Colonic mucosa (tissue), 4 donors: ENCODE measurements at regions not wholly inside any gene's neighbourhood (a gene's known extent, or its start where the extent isn't known, plus 50 kb on each side); places are given as distances from the start of the nearest gene placed in this dataset.

Experiments used
- DNase-seq: peaks from one replicate; pipeline ENCODE4 v3.0.0-alpha.2; 2020
- H3K27ac ChIP-seq: fragments of 200-600 bp; one replicate; pipeline ENCODE4 v1.8.0; 2021
- H3K27me3 ChIP-seq: fragments of 200-600 bp; one replicate; pipeline ENCODE4 v1.8.0; 2021
- H3K36me3 ChIP-seq: fragments of 200-600 bp; one replicate; pipeline ENCODE4 v1.8.0; 2021
- H3K4me1 ChIP-seq: fragments of 200-600 bp; one replicate; pipeline ENCODE4 v1.8.0; 2021; ENCODE audit warnings: mild to moderate bottlenecking
- H3K4me3 ChIP-seq: fragments of 200-600 bp; one replicate; pipeline ENCODE4 v1.8.0; 2021
- H3K9ac ChIP-seq, 2 donors: one replicate each; pipeline ENCODE4 v1.7.0; 2013; ENCODE audit warnings: control low read depth in 2 of 2, low read depth in 2 of 2, low read length in 2 of 2
- H3K9me3 ChIP-seq: fragments of 200-600 bp; one replicate; pipeline ENCODE4 v1.8.0; 2021
- intact Hi-C: fragments of 100-400 bp; cut with DNase I; formaldehyde crosslinking; loops from one replicate; pipeline ENCODE4 v1.14.1; 2022
- TF ChIP-seq, protein P1 (sequence below): fragments of 200-600 bp; IDR thresholded peaks from one replicate; pipeline ENCODE4 v1.8.0; 2022; ENCODE audit warnings: antibody characterized with exemption, mild to moderate bottlenecking
- donor health status: healthy.
- donor health status: DM: no; HTN: no; CAD: no.
- donor health status: DM: no; HTN: no; CAD: no.

DNA sequence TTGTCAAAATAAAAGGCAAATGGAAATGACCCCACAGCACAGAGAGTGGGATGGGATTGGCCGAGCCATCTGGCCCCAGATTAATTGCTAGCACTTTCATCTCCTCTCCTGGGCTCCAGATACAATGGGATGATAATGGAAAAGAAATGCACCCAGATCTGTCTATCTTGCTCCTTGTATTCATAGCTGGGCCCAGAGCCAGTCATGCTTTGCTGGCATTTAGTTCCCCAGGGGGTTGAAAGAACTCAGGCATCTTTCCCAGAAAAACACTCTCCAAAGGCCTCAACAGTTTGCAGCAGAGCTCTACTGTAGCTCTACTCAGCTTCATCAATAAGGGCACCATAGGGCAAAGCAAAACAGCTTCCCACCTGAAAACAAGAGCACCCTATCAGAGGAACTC is 116.0 kb upstream of the FOXA2 start:
- DNase-seq = no peak
- no peak overlapping the region for H3K9ac ChIP-seq
- no peaks in the 10 kb centered on the region for H3K36me3 ChIP-seq
- H3K9me3 ChIP-seq = no peaks in the 10 kb centered on the region
- H3K27ac ChIP-seq = no peak overlapping the region
- H3K27me3 ChIP-seq = no peaks in the 10 kb centered on the region
- H3K4me3 ChIP-seq = no peak overlapping the region
- TF ChIP-seq, protein P1, sequence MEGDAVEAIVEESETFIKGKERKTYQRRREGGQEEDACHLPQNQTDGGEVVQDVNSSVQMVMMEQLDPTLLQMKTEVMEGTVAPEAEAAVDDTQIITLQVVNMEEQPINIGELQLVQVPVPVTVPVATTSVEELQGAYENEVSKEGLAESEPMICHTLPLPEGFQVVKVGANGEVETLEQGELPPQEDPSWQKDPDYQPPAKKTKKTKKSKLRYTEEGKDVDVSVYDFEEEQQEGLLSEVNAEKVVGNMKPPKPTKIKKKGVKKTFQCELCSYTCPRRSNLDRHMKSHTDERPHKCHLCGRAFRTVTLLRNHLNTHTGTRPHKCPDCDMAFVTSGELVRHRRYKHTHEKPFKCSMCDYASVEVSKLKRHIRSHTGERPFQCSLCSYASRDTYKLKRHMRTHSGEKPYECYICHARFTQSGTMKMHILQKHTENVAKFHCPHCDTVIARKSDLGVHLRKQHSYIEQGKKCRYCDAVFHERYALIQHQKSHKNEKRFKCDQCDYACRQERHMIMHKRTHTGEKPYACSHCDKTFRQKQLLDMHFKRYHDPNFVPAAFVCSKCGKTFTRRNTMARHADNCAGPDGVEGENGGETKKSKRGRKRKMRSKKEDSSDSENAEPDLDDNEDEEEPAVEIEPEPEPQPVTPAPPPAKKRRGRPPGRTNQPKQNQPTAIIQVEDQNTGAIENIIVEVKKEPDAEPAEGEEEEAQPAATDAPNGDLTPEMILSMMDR = no peak
- intact Hi-C loops = no loop called here
- H3K4me1 ChIP-seq = no peaks in the 10 kb centered on the region

DNA sequence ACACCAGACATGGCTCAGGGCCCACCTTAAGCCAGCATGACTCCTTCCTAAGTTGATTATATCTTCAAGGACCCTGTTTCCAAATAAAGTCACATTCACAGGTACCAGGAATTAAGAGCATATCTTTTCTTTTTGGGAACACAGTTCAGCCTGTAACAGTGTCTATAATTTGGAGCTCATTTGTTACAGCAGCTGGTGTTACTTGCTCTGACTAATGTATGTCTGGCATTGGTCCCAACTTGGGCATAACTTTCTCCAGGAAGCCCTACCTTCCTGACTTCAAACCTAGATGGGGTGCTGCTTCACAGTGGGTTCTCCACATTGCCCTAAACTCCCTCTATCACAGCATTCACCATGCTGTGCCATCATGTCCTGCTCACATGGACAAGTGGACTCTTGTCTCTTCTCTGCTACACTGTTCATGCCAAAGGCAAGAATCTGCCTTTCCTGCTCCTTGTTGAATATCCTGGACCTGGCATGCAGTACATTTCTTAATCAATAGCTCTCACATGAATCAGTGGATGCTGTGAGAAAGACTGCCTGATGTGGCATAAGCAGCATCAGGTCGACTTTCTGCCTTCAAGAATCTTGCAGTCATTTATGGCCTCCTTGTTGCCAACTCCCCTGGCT is 117.4 kb upstream of the FOXA2 start:
- Histone ChIP-seq H3K27ac (no peak overlapping the region), H3K4me3 (no peak overlapping the region), H3K9ac (no peak overlapping the region), H3K4me1 (no peaks in the 10 kb centered on the region), H3K27me3 (no peaks in the 10 kb centered on the region), H3K36me3 (no peaks in the 10 kb centered on the region), H3K9me3 (no peaks in the 10 kb centered on the region)
- no peak for DNase-seq
- intact Hi-C loops = no loop called here
- TF ChIP-seq, protein P1 = no peak

DNA sequence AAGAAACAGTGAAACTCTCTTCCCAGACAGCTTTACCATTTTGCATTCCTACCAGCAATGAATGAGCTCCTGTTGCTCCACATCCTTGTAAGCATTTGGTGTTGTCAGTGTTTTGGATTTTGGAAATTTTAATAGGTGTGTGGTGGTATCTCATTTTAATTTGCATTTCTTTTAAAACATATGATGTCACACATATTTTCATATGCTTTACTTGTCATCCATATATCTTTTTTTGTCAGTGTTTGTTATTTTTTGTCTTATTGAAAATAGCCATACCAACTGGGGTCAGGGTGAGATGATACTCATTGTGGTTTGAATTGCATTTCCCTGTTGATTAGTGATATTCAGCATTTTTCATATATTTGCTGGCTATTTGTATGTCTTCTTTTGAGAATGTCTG is 119.5 kb upstream of the FOXA2 start:
- Histone ChIP-seq H3K27me3 (no peaks in the 10 kb centered on the region), H3K4me3 (no peak overlapping the region), H3K36me3 (no peaks in the 10 kb centered on the region), H3K9ac (no peak overlapping the region), H3K4me1 (no peaks in the 10 kb centered on the region), H3K27ac (no peak overlapping the region), H3K9me3 (no peaks in the 10 kb centered on the region)
- TF ChIP-seq, protein P1 = no peak
- intact Hi-C loops = no loop called here
- DNase-seq = no peak

DNA sequence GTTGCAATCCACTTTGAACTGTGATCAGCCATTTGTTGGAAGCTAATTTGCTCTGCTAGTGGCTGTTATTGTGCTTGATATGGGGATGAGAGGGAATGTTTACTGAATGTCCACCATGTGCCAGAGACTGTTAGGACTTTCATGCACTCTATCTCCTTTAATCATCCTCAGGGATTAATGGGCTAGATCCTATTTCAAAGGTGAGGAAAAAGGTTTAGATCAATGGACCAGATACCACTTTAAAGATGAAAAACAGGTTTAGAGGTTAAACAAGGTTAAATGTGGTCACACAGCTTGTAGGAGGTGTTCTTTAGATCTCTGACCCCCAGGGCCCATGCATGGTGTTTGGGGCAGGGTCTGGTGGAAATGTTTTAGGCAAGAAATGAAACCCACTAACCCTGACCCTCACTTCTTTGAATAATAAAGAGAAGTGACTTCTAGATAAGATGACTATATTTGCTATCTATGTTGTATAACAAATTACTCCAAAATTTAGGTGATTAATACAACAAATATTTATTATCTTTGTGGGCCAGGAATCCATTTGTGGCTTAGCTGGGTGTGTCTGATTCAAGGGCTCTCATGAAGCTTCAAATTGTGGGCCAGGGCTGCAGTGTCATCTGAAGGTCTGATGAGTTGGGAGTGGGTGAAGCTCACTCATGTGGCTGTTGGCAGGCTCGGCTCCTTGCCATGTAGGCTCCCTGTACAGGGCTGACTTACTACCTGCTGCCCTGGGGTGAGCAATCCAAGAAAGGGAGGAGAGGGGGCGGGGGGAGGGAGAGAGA is 127.8 kb upstream of the FOXA2 start:
- H3K36me3 ChIP-seq = no peaks in the 10 kb centered on the region
- H3K9me3 ChIP-seq = no peaks in the 10 kb centered on the region
- no peaks in the 10 kb centered on the region for H3K4me1 ChIP-seq
- H3K27ac ChIP-seq = no peak overlapping the region
- intact Hi-C loops = no loop called here
- TF ChIP-seq, protein P1 = no peak
- H3K4me3 ChIP-seq = no peak overlapping the region
- H3K27me3 ChIP-seq = no peaks in the 10 kb centered on the region
- DNase-seq = no peak
- H3K9ac ChIP-seq = no peak overlapping the region

DNA sequence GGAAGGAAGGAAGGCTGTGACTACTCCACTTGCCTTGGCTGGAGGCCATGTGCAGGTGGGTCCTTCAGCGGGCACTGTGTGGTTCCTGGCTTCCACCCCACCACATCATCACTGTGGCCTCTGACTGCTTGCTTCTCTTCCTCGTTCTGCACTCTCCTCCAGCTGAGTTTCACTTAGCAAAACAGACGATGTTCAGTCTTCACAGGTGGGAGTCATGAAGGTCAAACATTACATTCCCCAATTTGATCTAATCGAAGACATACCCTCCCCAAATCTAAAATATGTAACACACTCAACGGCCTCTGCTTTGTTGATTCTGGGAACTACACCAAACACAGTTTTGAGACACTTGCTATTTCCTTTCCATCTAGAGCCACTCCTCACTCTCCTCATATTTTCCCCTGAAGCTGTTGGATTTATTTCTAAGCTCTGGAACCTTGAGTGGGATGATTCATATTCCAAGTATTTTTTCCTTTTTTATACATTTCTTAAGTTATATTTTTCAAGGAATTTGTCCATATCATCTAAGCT is 132.5 kb upstream of the FOXA2 start:
- TF ChIP-seq, protein P1 = no peak
- Histone ChIP-seq H3K4me3 (no peak overlapping the region), H3K27ac (peak overlapping the region; percentile 8), H3K9ac (no peak overlapping the region), H3K36me3 (no peaks in the 10 kb centered on the region), H3K4me1 (peaks cover 9% of the 10 kb centered on the region), H3K27me3 (no peaks in the 10 kb centered on the region), H3K9me3 (no peaks in the 10 kb centered on the region)
- no peak for DNase-seq
- intact Hi-C loops = no loop called here
